ENCODE measurements at regions not wholly inside any gene's neighbourhood (a gene's known extent, or its start where the extent isn't known, plus 50 kb on each side); places are given as distances from the start of the nearest gene placed in this dataset.
"Not testable (repeated sequence)": the region's sequence is repeated elsewhere in the genome, so short reads cannot be mapped to it uniquely, and the experiment has no call there.

- Histone ChIP-seq H3K9me3 (ENCODE audit: control insufficient read depth in 5 of 5, low read length in 5 of 5) (peaks cover 9 to 20% (median 16%) of the 10 kb centered on the region in 5 donors), H3K36me3 (ENCODE audit: control insufficient read depth in 5 of 5, insufficient read depth in 5 of 5, low read length in 5 of 5) (peaks cover 0 to 3% (median 0%) of the 10 kb centered on the region in 5 donors), H3K27me3 (ENCODE audit: control insufficient read depth in 5 of 5, insufficient read depth in 4 of 5, low read length in 5 of 5) (peaks cover 0 to 15% (median 2%) of the 10 kb centered on the region in 5 donors), H3K4me3 (ENCODE audit: low read depth in 1 of 5, low read length in 5 of 5) (no peak overlapping the region), H3K9ac (ENCODE audit: low read length in 5 of 5) (no peak overlapping the region), H3K4me1 (ENCODE audit: control insufficient read depth in 5 of 5, insufficient read depth in 5 of 5, low read length in 5 of 5) (no peaks in the 10 kb centered on the region), H3K27ac (ENCODE audit: low read depth, low read length) (no peak overlapping the region)
Observed at GRCh38 chr6:40674170-40674569, 87.0 kb upstream of the LRFN2 start.

DNA sequence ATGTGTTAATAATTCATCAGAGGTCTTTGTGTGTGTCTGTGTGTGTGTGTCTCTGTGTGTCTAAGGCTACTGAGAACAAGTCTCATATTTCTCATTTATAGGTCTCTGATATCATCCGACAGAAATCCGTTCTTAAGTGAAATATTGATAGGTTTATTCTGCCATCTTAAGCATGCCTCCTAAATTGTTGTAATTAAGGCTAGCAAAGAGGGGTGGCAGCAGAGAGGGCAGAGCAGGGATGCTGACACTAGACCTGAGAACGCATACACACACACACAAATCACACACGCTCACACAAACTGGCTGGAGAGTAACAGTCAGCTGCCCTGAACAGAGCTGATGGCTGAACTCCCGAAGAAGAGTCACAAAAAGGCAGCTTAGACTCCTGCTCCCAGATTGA lies 84.9 kb upstream of the LRFN2 start:
- Histone ChIP-seq H3K9ac (ENCODE audit: low read length in 5 of 5) (no peak overlapping the region), H3K4me1 (ENCODE audit: control insufficient read depth in 5 of 5, insufficient read depth in 5 of 5, low read length in 5 of 5) (no peaks in the 10 kb centered on the region), H3K9me3 (ENCODE audit: control insufficient read depth in 5 of 5, low read length in 5 of 5) (peaks cover 0 to 5% (median 2%) of the 10 kb centered on the region in 5 donors), H3K36me3 (ENCODE audit: control insufficient read depth in 5 of 5, insufficient read depth in 5 of 5, low read length in 5 of 5) (no peaks in the 10 kb centered on the region), H3K27me3 (ENCODE audit: control insufficient read depth in 5 of 5, insufficient read depth in 4 of 5, low read length in 5 of 5) (peaks cover 0 to 9% (median 2%) of the 10 kb centered on the region in 5 donors), H3K4me3 (ENCODE audit: low read depth in 1 of 5, low read length in 5 of 5) (no peak overlapping the region), H3K27ac (ENCODE audit: low read depth, low read length) (no peak overlapping the region)

- Histone ChIP-seq H3K36me3 (ENCODE audit: control insufficient read depth in 5 of 5, insufficient read depth in 5 of 5, low read length in 5 of 5) (no peaks in the 10 kb centered on the region), H3K9ac (ENCODE audit: low read length in 5 of 5) (no peak overlapping the region), H3K4me3 (ENCODE audit: low read depth in 1 of 5, low read length in 5 of 5) (no peak overlapping the region), H3K27ac (ENCODE audit: low read depth, low read length) (no peak overlapping the region), H3K9me3 (ENCODE audit: control insufficient read depth in 5 of 5, low read length in 5 of 5) (peaks cover 0 to 8% (median 3%) of the 10 kb centered on the region in 5 donors), H3K27me3 (ENCODE audit: control insufficient read depth in 5 of 5, insufficient read depth in 4 of 5, low read length in 5 of 5) (peaks cover 0 to 9% (median 2%) of the 10 kb centered on the region in 5 donors), H3K4me1 (ENCODE audit: control insufficient read depth in 5 of 5, insufficient read depth in 5 of 5, low read length in 5 of 5) (no peaks in the 10 kb centered on the region)
Observed at GRCh38 chr6:40671694-40672050, 84.5 kb upstream of the LRFN2 start.

DNA sequence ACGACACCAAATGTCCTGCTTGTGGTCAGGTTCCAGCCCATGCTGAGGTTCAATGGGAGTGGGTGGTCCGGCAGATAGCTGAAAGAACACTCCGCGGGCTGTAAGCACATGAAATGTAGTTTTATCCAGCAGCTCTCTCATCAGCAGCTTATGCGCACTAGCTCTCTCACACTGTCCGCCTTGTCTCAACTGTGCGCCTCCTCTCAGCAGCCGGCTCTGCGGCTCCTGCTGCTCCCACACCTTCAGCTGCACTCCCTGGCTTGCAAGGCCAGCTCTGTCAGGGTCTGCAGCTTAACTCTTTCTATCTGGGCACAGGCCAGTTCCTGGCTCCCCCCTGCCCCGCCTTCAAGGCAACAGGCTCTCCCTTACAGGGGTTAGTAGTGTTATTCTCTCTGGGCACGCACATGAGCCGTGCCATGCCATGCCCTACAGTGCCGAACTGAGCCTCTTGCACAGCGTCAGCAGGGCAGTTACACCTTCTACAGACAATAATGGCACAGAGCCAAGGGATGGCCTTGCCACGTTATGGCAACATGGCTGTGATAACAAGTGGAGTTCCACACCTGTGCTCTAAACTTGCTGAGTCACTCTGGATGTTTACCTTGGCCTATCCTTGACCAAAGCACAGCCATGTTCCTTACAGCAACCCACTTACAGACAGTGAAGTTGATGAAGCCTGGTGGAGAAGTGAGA lies 84.0 kb upstream of the LRFN2 start:
- Histone ChIP-seq H3K4me1 (ENCODE audit: control insufficient read depth in 5 of 5, insufficient read depth in 5 of 5, low read length in 5 of 5) (no peaks in the 10 kb centered on the region), H3K36me3 (ENCODE audit: control insufficient read depth in 5 of 5, insufficient read depth in 5 of 5, low read length in 5 of 5) (no peaks in the 10 kb centered on the region), H3K27me3 (ENCODE audit: control insufficient read depth in 5 of 5, insufficient read depth in 4 of 5, low read length in 5 of 5) (peaks cover 0 to 9% (median 2%) of the 10 kb centered on the region in 5 donors), H3K4me3 (ENCODE audit: low read depth in 1 of 5, low read length in 5 of 5) (no peak overlapping the region), H3K9me3 (ENCODE audit: control insufficient read depth in 5 of 5, low read length in 5 of 5) (peaks cover 2 to 8% (median 5%) of the 10 kb centered on the region in 5 donors), H3K27ac (ENCODE audit: low read depth, low read length) (no peak overlapping the region), H3K9ac (ENCODE audit: low read length in 5 of 5) (no peak overlapping the region)

GRCh38 chr6:40669343-40669742 lies 82.2 kb upstream of the LRFN2 start:
- Histone ChIP-seq H3K9me3 (ENCODE audit: control insufficient read depth in 5 of 5, low read length in 5 of 5) (peaks cover 10 to 23% (median 22%) of the 10 kb centered on the region in 5 donors), H3K27me3 (ENCODE audit: control insufficient read depth in 5 of 5, insufficient read depth in 4 of 5, low read length in 5 of 5) (peaks cover 0 to 9% (median 2%) of the 10 kb centered on the region in 5 donors), H3K4me1 (ENCODE audit: control insufficient read depth in 5 of 5, insufficient read depth in 5 of 5, low read length in 5 of 5) (no peaks in the 10 kb centered on the region)

GRCh38 chr6:40668203-40668602 lies 81.0 kb upstream of the LRFN2 start:
- peaks cover 0 to 9% (median 1%) of the 10 kb centered on the region in 5 donors for H3K27me3 ChIP-seq (ENCODE audit: control insufficient read depth in 5 of 5, insufficient read depth in 4 of 5, low read length in 5 of 5)
- no peak overlapping the region for H3K27ac ChIP-seq (ENCODE audit: low read depth, low read length)
- no peaks in the 10 kb centered on the region for H3K36me3 ChIP-seq (ENCODE audit: control insufficient read depth in 5 of 5, insufficient read depth in 5 of 5, low read length in 5 of 5)

More at GRCh38 chr6:40669343-40669742, 82.2 kb upstream of the LRFN2 start:
- H3K27ac ChIP-seq (ENCODE audit: low read depth, low read length) = no peak overlapping the region
- no peaks in the 10 kb centered on the region for H3K36me3 ChIP-seq (ENCODE audit: control insufficient read depth in 5 of 5, insufficient read depth in 5 of 5, low read length in 5 of 5)
- no peak overlapping the region for H3K9ac ChIP-seq (ENCODE audit: low read length in 5 of 5)
- no peak overlapping the region for H3K4me3 ChIP-seq (ENCODE audit: low read depth in 1 of 5, low read length in 5 of 5)

GRCh38 chr6:40666530-40666929 lies 79.4 kb upstream of the LRFN2 start:
- Histone ChIP-seq H3K27ac (ENCODE audit: low read depth, low read length) (no peak overlapping the region), H3K27me3 (ENCODE audit: control insufficient read depth in 5 of 5, insufficient read depth in 4 of 5, low read length in 5 of 5) (peaks cover 0 to 8% (median 2%) of the 10 kb centered on the region in 5 donors), H3K9ac (ENCODE audit: low read length in 5 of 5) (no peak overlapping the region), H3K4me1 (ENCODE audit: control insufficient read depth in 5 of 5, insufficient read depth in 5 of 5, low read length in 5 of 5) (no peaks in the 10 kb centered on the region), H3K36me3 (ENCODE audit: control insufficient read depth in 5 of 5, insufficient read depth in 5 of 5, low read length in 5 of 5) (no peaks in the 10 kb centered on the region), H3K4me3 (ENCODE audit: low read depth in 1 of 5, low read length in 5 of 5) (no peak overlapping the region), H3K9me3 (ENCODE audit: control insufficient read depth in 5 of 5, low read length in 5 of 5) (peaks cover 17 to 39% (median 34%) of the 10 kb centered on the region in 5 donors)

More at GRCh38 chr6:40668203-40668602, 81.0 kb upstream of the LRFN2 start:
- Histone ChIP-seq H3K9ac (ENCODE audit: low read length in 5 of 5) (no peak overlapping the region), H3K4me1 (ENCODE audit: control insufficient read depth in 5 of 5, insufficient read depth in 5 of 5, low read length in 5 of 5) (no peaks in the 10 kb centered on the region), H3K4me3 (ENCODE audit: low read depth in 1 of 5, low read length in 5 of 5) (no peak overlapping the region), H3K9me3 (ENCODE audit: control insufficient read depth in 5 of 5, low read length in 5 of 5) (peaks cover 17 to 34% (median 33%) of the 10 kb centered on the region in 5 donors)

GRCh38 chr6:40661726-40662125 lies 74.6 kb upstream of the LRFN2 start:
- Histone ChIP-seq H3K9me3 (ENCODE audit: control insufficient read depth in 5 of 5, low read length in 5 of 5) (peaks cover 17 to 36% (median 30%) of the 10 kb centered on the region in 5 donors), H3K4me1 (ENCODE audit: control insufficient read depth in 5 of 5, insufficient read depth in 5 of 5, low read length in 5 of 5) (no peaks in the 10 kb centered on the region), H3K36me3 (ENCODE audit: control insufficient read depth in 5 of 5, insufficient read depth in 5 of 5, low read length in 5 of 5) (no peaks in the 10 kb centered on the region), H3K27me3 (ENCODE audit: control insufficient read depth in 5 of 5, insufficient read depth in 4 of 5, low read length in 5 of 5) (peaks cover 0 to 4% (median 0%) of the 10 kb centered on the region in 5 donors), H3K27ac (ENCODE audit: low read depth, low read length) (no peak overlapping the region), H3K9ac (ENCODE audit: low read length in 5 of 5) (no peak overlapping the region), H3K4me3 (ENCODE audit: low read depth in 1 of 5, low read length in 5 of 5) (no peak overlapping the region)

DNA sequence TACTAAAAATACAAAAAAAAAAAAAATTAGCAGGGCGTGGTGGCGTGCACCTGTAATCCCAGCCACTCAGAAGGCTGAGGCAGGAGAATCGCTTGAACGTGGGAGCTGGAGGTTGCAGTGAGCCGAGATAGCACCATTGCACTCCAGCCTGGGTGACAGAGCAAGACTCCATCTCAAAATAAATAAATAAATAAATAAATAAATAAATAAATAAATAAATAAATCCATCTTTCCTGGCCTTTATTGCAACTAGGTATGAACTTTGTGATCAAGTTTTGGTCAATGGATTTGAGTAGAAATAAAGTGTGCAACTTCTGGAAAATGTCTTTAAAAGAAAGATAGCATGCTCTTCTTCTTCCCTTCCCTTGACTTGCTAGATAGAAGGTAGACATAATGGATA lies 69.6 kb upstream of the LRFN2 start:
- H3K4me1 ChIP-seq (ENCODE audit: control insufficient read depth in 5 of 5, insufficient read depth in 5 of 5, low read length in 5 of 5); H3K9ac ChIP-seq (ENCODE audit: low read length in 5 of 5): not testable (repeated sequence)

GRCh38 chr6:40654828-40655227 lies 67.7 kb upstream of the LRFN2 start:
- Histone ChIP-seq H3K4me1 (ENCODE audit: control insufficient read depth in 5 of 5, insufficient read depth in 5 of 5, low read length in 5 of 5) (no peaks in the 10 kb centered on the region), H3K4me3 (ENCODE audit: low read depth in 1 of 5, low read length in 5 of 5) (no peak overlapping the region), H3K27ac (ENCODE audit: low read depth, low read length) (no peak overlapping the region), H3K9me3 (ENCODE audit: control insufficient read depth in 5 of 5, low read length in 5 of 5) (no peaks in the 10 kb centered on the region), H3K9ac (ENCODE audit: low read length in 5 of 5) (no peak overlapping the region), H3K36me3 (ENCODE audit: control insufficient read depth in 5 of 5, insufficient read depth in 5 of 5, low read length in 5 of 5) (no peaks in the 10 kb centered on the region), H3K27me3 (ENCODE audit: control insufficient read depth in 5 of 5, insufficient read depth in 4 of 5, low read length in 5 of 5) (peaks cover 0 to 8% (median 3%) of the 10 kb centered on the region in 5 donors)

More for the DNA sequence above, 69.6 kb upstream of the LRFN2 start:
- H3K27ac ChIP-seq (ENCODE audit: low read depth, low read length); H3K9me3 ChIP-seq (ENCODE audit: control insufficient read depth in 5 of 5, low read length in 5 of 5); H3K36me3 ChIP-seq (ENCODE audit: control insufficient read depth in 5 of 5, insufficient read depth in 5 of 5, low read length in 5 of 5); H3K4me3 ChIP-seq (ENCODE audit: low read depth in 1 of 5, low read length in 5 of 5); H3K27me3 ChIP-seq (ENCODE audit: control insufficient read depth in 5 of 5, insufficient read depth in 4 of 5, low read length in 5 of 5): not testable (repeated sequence)
